Suppressor macrophage (primary cell): ENCODE measurements at regions not wholly inside any gene's neighbourhood (a gene's known extent, or its start where the extent isn't known, plus 50 kb on each side); places are given as distances from the start of the nearest gene placed in this dataset.

Experiments
- DNase-seq, 4 experiments: peaks; one replicate each; pipeline ENCODE4 v3.0.0-alpha.2; 2020 to 2022

DNA sequence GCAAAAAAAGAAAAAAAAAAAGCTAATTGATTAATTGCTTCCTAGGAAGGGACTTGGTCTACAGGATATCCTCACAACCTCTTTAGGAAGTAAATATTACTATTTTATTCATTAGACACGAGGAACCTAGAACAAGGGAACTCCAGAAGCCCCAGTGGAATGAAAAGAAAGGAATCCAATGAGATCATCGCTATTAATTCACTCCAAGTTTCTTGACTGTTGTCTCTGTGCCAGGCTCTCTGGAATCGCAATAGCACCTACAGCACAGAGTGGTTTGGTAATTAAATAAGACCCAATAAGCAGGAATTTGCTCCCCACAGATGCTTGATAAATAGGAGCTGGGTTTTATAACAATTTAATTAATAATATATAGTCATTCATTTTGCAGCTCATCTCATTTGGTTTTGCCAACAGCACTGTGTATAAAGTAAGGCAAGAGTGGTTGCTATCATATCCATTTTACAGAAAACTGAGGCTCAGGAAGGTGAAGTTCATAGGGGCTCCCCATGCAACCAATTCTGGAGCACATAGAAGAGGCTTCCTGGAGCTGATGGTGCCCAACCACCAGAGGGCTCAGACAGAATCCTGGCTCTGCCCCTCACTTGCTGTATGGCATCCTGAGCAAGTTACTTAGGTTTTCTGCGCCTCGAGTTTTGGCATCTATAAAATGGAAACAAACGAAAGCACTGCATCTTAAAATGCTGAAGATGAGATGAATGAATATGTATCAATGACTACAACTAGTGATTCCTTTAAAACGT, 420.2 kb downstream of the MED13L start:
- DNase-seq: no peak

DNA sequence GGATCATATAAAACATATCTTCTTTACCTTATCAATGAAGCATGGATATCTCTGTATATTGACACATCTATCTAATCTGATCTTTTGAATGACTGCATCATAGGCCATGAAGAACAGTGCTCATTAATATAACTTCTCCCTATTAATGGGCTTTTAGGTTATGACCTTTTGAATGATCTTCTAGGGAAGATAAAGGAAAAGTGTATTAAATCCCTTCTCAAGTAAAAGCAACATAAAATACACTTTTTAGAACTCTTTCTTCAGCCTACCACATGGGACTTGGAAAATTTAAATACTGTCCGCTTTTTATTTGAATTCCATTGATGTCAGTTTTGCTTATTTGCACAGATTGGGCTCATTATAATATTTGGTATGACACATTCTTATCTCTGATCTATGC, 425.4 kb downstream of the MED13L start:
- no peak for DNase-seq

DNA sequence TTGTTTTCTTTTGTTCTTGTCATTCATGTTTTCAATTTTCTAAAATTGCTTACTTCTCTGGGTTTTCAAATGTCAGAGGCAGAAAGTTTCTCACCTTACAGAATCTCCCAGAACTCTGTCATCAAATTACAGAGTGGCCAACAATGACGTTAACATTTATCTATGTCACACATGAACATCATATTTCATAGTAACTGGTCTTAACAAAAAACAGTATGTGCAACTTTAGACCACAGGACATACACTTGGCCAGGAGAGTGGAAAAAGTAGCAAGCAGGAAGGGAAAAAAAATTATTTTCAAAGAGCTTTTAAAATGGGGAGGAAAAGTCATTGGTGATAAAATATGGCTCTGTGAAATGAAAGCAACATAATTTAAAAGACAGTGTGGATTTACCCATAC, 426.5 kb downstream of the MED13L start:
- DNase-seq: no peak

DNA sequence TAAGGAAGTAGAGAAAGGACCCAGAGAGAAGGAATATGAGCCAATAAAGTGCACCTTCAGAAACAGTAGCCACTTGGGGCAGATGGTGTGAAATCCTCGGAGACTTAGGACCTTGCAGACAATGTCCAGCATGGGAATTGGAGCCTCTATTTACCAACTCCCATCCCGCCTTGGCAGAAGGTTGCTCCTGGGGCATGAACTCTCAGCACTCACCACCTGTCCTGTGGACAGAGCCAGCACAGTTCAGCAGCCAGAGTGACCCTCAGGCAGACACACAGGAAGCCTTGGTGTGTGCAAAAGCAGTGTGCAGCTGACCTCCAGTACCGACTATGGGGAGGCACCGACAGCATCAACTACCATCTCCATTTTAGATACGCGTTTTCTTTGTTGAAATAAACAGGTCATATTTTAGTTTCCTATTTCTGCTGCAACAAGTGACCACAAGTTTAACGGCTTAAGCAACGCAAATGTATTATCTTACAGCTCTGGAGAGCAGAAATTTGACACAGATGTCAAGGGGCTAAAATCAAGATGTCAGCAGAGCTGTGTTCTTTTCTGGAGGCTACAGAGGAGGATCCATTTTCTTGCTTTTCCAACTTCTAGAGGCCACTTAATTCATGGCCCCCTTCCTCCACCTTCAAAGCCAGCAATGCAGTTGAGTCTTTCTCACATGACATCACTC, 428.1 kb downstream of the MED13L start:
- DNase-seq: no peak

DNA sequence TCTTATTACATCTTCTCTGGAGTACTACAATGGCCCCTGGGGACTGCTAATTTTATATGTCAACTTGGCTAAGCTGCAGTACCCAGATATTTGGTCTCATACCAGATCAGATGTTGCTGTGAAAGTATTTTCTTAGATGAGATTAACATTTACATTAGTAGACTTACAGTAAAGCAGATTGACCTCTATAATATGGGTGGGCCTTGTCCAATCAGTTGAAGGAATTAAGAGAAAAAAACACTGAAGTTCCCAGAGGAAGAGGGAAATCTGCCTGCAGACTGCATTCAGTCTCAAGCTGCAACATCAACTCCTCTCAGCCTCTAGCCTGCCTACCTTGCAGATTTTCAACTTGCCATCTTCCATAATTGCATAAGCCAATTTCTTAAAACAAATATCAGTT, 430.1 kb downstream of the MED13L start:
- no peak for DNase-seq

DNA sequence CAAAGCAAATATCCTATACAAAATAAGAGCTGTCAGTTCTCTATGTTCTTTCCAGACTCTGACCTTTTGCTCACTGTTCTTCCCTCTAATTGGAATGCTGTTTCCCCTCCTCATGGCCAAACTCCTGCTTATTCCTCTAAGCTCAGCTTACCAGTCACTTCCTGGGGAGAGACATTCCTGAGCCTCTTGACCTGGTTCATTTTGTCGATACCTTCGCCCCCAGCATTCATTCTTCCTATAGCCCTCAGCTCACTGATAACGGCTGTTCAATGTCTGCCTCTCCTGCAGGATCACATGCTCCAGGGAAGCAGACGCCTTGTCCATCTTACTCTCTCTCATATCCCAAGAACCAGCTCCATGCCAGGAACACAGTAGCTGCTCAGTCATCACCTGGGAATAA, 431.0 kb downstream of the MED13L start:
- no peak for DNase-seq

DNA sequence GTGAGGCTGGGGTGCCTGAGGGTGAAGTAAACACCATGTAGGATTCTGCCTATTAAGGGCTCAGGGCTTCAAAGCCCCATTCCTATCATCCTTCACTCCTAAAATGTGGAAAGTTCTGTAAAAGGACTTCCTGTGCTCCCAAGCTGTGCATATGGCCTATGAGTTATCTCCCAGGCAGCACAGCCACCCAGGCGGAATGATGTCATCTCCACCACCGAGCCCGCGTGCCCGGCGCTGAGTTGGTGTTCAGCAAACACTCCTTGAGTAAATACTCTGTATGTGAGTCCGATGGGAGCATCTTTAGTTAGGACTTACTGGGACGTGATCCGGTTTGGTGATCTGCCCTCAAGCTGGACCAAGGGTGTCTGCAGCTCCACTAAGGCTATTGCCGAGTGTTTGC, 437.3 kb downstream of the MED13L start:
- no peak for DNase-seq

DNA sequence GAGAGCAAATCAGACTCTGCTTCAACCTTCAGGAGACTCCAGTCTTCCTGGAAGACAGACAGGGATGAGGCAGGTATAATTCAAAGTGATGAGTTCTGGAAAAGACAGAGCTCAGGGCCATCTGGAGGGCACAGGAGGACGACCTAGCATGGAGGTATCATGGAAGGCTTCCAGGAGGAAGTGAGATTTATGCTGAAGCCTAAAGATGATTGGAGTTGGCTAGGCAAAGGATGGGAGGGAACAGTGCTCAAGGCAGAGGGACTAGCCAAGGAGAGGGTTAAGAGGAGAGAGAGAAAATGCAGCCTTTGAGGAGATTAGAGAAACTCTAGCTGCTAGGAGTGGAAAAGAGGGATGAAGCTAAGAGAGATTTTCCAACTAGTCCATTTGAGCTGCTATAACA, 438.5 kb downstream of the MED13L start:
- no peak for DNase-seq

DNA sequence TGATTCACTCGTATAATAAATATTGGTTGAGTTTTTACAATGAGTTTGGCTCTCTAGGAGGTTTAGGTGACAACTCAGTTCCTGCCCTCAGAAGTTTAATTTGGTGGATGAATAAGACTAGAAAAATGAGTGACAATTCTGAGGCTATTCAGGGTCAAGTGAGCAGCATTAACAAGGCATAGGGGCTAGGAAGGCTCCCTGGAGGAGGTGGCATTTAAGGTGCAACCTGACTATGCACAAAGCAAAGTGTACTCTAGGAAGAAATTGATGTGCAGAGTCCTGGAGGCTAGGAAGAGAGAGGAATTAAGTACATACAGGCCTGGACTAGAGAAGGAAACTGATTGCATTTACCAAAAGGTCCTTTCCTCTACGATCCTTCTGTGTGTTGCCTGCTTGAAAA, 440.3 kb downstream of the MED13L start:
- DNase-seq: no peak

DNA sequence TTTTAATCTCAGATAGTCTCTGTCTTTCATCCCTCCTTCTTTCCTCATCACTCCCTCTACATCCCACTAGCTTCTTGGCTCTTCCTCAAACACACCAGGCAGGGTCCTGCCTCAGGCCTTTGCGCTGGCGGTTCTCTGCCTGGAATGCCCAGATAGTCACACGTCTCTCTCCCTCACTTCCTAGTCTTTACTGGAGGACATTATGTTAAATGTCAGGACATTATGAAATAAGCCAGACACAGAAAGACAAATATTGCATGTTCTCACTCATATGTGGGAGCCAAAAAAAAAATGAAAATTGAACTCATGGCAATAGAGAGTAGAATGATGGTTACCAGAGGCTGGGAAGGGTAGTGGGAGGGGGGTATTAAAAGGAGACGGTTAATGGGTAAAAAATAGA, 442.0 kb downstream of the MED13L start:
- no peak for DNase-seq

DNA sequence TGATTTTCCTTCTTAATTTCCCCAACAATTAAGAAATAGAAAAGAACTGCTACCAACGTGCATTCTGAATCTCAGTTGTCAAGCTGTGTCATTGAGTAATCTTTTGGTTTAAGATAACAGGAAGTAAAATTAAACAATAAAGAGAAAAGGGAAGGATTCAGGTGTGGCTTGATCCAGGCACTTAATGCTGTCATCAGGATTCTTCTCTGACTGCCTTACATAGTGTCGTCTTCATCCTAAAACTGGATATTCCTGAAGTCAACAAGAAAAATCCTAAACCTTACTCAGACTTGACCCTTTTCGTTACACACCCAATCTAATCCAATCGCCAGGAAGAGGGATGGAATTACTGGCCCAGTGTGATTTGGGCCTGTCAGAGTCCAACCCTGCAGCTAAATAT, 443.8 kb downstream of the MED13L start:
- DNase-seq: no peak

DNA sequence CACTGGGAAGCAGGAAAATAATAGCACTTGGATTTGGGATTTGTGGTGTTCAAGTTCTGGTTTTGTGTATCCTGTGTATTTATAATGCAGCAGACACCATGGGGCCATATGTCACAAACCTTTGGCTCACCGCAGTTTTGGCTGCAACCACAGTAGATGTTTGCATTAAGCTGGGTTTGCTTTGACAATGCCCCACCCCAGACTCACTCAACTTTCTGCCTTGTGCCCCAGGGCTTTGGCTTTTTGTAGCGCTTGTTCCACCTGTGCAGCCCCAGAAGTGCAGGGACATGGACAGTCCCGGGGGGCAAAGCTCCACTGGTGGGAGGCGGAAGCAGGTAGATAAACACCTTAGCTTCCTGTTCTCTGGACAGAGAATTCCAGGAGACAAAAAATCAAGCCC, 446.9 kb downstream of the MED13L start:
- no peak for DNase-seq

DNA sequence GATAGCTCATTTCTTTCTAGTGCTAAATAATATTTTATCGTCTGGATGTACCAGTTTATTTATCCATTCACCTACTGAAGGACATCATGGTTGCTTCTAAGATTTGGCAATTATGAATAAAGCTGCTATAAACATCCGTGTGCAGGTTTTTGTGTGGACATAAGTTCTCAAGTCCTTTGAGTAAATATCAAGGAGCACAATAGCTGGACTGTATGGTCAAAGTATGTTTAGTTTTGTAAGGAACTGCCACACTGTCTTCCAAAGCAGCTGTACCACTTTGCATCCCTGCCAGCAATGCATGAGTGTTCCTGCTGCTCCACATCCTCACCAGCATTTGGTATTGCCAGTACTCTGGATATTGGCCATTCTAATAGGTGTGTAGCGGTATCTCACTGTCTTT, 447.4 kb downstream of the MED13L start:
- no peak for DNase-seq

DNA sequence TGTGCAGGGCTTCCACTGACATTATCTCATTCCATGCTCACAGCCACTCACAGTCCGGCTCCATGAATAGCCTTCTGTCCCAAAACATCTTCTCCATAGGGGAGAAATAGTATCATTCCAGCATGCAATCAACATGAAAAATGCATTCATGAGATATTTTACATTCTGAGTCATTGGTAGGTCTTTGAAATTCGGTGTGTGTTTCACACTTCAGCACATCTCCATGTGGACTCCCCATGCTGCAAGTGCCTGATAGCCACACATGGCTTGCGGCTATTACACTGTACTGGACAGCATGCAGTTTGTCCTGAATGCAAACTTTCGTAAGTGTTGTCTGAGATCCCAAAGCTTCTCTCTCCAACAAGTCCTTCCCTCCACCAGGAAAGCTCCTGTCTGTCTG, 449.3 kb downstream of the MED13L start:
- no peak for DNase-seq

DNA sequence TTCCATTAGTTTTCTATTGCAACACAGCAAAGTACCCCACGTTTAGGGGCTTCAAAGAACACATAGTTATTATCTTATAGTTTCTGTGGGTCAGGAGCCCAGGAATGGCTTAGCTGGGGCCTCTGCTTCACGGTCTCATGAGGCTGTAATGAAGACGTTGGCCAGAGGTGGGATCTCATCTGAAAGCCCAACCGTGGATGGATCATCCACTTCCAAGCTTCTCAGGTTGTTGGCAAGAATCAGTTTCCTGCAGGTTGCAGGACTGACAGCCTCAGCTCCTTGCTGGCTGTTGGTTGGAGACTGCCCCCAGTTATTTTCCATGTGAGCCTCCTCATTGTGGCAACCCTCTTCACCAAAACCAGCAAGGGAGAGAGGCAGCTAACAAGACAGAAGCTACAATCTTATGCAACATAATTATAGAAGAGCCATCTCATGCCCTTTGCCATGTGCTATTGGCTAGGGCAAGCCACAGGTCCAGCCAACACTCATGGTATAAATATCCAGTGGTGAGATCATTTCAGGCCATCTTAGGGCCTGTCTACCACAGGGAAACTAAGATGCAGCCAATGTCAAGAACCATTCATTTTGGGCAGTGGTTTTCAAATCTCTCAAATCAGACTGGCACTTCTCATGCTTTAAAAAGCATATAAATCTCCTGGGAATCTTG, 452.4 kb downstream of the MED13L start:
- no peak for DNase-seq

DNA sequence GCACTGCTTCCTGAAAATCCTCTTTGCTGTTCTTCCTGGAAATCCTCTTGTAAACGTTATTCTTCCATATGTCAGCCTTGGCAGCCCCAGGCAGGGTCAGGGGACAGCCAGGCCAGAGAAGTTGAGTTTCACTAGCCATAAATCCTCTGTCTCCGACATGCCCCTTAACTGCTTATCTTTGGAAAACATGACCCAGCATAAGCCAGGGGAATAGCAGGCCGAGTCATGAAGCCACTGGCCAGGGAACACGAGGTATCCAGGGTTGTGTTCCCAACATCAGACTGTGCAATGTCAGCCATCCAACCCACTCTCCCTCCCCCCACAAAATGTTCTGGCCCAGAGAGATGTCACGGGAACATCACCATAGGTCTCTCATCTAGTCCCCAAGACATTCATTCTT, 453.9 kb downstream of the MED13L start:
- DNase-seq: no peak

DNA sequence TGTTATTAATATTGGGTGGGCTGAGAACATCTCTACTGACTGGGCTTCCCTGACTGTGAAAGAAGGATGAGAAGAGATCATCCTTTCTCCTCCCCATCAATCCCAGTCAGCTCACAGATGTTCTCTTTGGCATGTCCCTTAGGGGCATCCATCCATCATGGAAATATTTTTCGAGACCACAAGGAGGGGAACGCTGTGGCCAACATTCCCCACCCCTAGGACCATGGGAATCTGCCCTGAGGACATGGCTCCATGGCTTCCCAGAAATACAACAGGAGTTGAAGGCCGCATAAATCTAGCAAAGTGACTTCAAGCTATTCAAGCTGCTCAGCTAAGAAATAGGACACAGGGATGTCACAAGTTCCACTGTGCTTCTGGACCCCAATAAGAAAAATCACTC, 456.8 kb downstream of the MED13L start:
- DNase-seq: no peak

DNA sequence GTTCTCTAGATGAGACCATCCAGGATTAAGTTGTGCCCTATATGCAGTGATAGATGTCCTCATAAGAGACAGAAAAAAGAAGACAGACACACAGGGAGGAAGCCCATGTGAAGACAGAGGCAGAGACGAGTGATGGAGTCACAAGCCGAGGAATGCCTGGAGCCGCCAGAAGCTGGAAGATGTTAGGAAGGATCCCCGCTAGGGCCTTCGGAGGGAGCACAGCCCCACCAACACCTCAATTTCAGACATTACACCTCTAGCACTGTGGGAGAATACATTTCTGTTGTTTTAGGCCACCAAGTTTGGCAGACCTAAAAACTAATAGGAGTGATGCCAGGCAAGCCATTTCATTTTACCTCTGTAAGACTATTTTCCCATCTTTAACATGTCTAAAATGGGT, 458.5 kb downstream of the MED13L start:
- no peak for DNase-seq

DNA sequence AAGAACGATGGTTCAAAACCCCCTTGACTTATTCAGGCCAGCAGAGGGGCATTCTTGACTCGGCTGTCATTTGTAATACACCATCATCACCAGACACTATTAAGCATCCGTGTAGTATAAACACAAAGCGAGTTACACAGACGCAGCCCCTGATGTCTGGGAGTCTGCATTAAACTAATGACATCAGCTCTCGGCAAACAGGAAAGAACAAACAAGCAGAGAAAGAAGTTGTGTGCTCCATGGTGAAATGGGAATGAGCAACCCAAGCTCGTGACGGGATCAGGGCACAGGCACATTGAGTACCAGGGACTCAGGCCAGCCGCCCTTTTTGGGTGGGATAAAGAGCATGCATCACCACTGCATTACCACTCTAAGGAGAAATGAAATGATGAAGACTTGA, 460.1 kb downstream of the MED13L start:
- no peak for DNase-seq

DNA sequence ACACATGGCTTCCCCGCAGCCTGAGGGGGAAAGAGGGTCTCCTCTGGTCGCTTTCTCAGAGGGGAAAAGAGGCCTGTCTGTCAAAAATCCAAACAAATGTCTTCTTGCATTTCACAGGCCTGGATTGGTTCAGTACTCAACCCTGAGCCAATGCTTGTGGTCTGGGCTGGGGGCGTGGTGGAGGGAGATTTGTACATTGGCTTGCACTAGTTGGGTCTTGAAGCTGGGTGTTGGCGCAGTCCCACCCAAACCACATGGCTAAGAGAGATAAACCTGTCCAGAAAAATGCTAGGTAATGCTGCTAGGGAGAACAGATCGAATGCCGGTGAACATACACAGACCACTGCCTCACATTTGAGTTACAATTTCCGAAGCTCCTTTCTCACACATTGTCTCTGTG, 461.6 kb downstream of the MED13L start:
- no peak for DNase-seq

DNA sequence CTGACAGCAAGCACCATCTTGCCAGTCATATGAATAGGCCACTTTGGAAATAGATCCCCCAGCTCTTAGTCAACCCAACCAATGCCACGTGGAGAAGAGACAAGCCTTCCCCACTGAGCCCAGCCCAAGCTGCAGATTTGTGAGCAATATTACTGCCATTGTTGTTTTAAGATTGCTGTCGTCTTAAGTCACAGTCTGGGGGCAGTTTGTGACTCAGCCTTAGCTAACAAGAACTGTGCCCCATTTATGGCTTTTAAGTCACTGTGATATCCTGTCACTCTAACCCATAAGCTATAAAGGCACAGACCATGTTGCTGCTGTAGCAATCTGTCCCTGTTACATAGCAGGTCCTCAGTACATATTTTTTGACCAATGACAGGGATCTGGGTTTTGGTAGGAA, 464.2 kb downstream of the MED13L start:
- no peak for DNase-seq

DNA sequence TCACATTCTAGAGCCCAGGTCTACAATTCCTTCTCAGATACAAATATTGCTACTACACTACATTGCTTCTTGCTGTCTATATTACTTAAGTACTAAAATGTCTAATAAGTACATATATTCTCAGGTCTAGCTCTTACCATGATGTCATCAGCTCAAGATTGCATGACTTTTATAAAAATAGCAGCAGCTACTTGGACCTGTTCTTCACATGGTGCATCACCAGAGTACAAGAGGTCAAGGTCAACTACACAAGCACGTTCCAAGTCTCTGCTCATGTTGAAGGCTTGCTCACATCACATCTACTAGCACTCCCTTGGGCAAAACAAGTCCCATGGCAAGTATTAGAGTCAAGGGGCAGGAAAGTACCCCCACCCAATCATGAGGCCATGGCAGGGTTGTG, 465.6 kb downstream of the MED13L start:
- no peak for DNase-seq

DNA sequence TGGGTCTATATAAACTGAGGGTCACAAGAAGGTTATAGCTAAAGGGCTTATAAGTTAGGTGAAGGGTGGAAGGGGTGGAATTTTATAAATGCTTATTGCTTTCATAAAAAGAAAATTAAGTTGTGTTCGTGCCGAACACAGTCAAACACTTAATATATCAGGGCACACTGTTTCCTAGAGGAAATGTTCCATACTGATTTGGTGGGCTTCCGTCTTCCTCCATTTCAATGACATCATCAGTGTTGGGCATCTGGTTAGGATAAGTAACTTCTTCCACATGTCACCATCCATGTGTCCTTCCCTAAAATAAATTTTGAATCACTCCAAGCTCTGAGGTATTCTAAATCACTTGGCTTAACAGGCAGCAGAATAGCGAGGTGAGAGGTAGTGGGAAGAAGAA, 466.4 kb downstream of the MED13L start:
- no peak for DNase-seq
